ENCODE measurements at regions not wholly inside any gene's neighbourhood (a gene's known extent, or its start where the extent isn't known, plus 50 kb on each side); places are given as distances from the start of the nearest gene placed in this dataset.
A peak's percentile ranks its signal among the peaks of the same experiment; 100 is the strongest.

DNA sequence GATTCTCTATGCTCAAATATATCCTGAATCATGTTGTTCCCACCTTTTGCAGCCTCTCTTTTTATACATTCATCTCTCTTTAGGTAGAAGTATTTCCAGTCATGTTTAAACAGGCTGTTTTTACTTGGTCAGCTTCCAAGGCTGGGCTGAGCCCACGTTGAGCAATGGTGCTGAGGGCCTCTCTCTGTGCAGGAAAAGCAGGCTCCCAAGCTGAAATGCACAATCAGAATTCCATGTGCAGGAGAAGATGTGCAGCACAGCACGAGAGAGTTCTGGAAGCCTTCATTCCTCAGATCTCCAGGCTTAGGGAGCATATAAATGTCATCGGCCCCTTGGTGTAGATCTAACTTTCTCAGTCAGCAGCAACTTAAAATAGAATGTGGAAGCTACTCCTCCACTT lies 588.5 kb downstream of the TNS3 start:
- H3K9me3 ChIP-seq (ENCODE audit: low read length), result no peaks in the 10 kb centered on the region

DNA sequence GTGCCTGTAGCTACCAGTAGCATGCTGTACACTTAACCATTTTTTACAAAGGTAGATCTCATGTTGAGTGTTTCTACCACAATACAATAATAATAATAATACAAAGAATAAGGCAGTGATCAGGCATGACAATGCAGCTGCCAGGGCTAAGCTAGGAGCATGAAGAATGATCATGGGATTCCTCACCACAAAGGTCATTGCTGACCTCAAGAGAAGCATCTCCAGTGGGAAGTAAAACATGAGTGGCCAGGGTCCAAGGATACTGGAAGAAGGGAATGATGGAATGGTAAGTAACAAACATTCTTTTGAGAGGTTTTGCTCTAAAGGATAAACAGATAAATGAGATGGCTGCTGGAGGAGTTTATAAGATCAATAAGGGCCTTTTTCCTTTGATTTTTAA lies 591.1 kb downstream of the TNS3 start:
- H3K4me3 ChIP-seq (ENCODE audit: low read length), result no peak overlapping the region
- H3K36me3 ChIP-seq (ENCODE audit: insufficient read depth, low read length), result no peaks in the 10 kb centered on the region
- H3K27me3 ChIP-seq (ENCODE audit: insufficient read depth, low read length), result no peaks in the 10 kb centered on the region
- H3K9me3 ChIP-seq (ENCODE audit: low read length), result no peaks in the 10 kb centered on the region
- no peak overlapping the region for H2AFZ ChIP-seq (ENCODE audit: low read depth, low read length)
- H3K4me1 ChIP-seq (ENCODE audit: insufficient read depth, low read length), result no peaks in the 10 kb centered on the region

More for the DNA sequence above, 588.5 kb downstream of the TNS3 start:
- H2AFZ ChIP-seq (ENCODE audit: low read depth, low read length), result no peak overlapping the region
- H3K4me3 ChIP-seq (ENCODE audit: low read length), result no peak overlapping the region
- no peaks in the 10 kb centered on the region for H3K36me3 ChIP-seq (ENCODE audit: insufficient read depth, low read length)
- no peaks in the 10 kb centered on the region for H3K27me3 ChIP-seq (ENCODE audit: insufficient read depth, low read length)
- no peaks in the 10 kb centered on the region for H3K4me1 ChIP-seq (ENCODE audit: insufficient read depth, low read length)

DNA sequence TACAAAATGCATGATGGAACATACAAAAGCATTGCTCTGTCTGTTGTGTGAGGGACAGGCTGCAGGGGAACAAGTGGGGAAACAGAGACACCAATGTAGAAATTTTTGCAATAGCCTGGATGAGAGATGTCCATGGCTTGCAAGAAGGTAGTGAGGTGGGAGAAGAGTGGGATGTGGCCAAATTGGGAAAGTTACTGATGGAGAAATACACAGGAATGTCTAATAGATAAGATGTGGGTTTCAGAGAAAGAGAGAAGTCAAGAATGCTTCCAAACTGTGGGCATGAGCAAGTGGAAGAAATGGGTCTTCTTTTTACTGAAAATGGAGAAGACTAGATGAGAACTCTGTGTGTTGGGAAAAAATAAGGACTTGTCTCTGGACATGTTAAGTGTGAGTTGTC lies 592.7 kb downstream of the TNS3 start:
- Histone ChIP-seq H2AFZ (ENCODE audit: low read depth, low read length) (no peak overlapping the region), H3K27me3 (ENCODE audit: insufficient read depth, low read length) (no peaks in the 10 kb centered on the region), H3K4me3 (ENCODE audit: low read length) (no peak overlapping the region), H3K4me1 (ENCODE audit: insufficient read depth, low read length) (no peaks in the 10 kb centered on the region), H3K36me3 (ENCODE audit: insufficient read depth, low read length) (no peaks in the 10 kb centered on the region), H3K9me3 (ENCODE audit: low read length) (no peaks in the 10 kb centered on the region)

DNA sequence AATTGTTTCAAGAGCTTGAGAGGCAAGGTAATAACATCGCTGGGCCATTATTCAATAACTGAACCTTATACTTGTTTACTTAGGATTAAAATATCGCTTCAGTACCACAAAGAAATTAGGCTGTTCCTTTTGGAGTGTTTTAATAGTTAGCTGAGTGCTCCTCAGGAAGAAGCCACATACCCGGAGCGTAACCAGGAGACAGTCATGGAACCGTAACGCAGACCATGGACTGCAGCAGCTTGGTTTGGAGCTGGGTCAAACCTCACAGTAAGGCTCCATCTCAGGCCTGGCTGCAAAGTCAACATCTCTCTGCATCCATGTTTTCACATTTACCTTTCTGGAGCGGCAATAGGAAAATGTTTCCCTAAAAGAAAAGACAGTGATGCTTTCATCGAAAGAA lies 599.0 kb downstream of the TNS3 start:
- Histone ChIP-seq H3K27me3 (ENCODE audit: insufficient read depth, low read length) (no peaks in the 10 kb centered on the region), H3K4me3 (ENCODE audit: low read length) (no peak overlapping the region), H3K36me3 (ENCODE audit: insufficient read depth, low read length) (no peaks in the 10 kb centered on the region), H3K4me1 (ENCODE audit: insufficient read depth, low read length) (peaks cover 18% of the 10 kb centered on the region), H3K9me3 (ENCODE audit: low read length) (no peaks in the 10 kb centered on the region), H2AFZ (ENCODE audit: low read depth, low read length) (peak overlapping the region; percentile 69)

DNA sequence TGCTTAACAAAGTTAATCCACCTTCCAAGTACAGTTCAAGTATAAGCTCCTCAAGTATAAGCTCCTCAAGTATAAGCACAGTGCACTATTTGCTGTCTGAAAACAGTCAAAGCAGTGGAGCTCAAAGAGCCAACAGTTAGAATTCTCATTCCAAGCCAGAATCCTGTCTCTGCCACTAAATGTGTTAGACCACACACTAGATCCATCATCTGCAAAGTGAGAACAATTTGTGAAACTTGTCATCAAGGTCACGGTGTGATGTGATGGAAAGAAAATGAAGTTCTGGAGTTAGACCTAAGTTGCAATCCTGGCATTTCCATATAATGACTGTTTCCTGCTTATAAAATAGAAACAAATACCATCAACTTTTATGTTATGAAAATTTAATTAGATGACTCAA lies 602.5 kb downstream of the TNS3 start:
- Histone ChIP-seq H3K27me3 (ENCODE audit: insufficient read depth, low read length) (no peaks in the 10 kb centered on the region), H3K36me3 (ENCODE audit: insufficient read depth, low read length) (no peaks in the 10 kb centered on the region), H3K4me3 (ENCODE audit: low read length) (no peak overlapping the region), H3K9me3 (ENCODE audit: low read length) (no peaks in the 10 kb centered on the region), H2AFZ (ENCODE audit: low read depth, low read length) (no peak overlapping the region), H3K4me1 (ENCODE audit: insufficient read depth, low read length) (peaks cover 18% of the 10 kb centered on the region)

DNA sequence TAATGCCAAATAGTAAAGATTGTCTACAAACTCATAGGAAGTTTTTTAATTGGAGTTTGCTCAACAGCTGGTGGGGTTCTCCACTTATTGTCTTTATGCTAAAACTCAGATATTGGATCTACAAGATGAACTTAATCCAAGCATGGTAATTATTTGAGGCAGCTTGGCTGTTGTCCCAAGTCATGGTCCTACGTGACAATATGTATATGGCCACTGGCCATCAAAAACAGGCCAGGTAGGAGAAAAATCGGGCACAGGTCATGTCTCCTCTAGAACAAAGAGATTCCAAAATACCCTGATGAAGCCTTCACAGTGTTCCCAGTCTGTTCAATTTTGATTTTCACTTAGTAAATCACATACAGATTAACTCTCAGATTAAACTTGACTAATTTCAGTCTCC lies 606.4 kb downstream of the TNS3 start:
- H3K4me1 ChIP-seq (ENCODE audit: insufficient read depth, low read length), result no peaks in the 10 kb centered on the region
- H3K27me3 ChIP-seq (ENCODE audit: insufficient read depth, low read length), result no peaks in the 10 kb centered on the region
- H3K36me3 ChIP-seq (ENCODE audit: insufficient read depth, low read length), result no peaks in the 10 kb centered on the region
- no peak overlapping the region for H3K4me3 ChIP-seq (ENCODE audit: low read length)
- H3K9me3 ChIP-seq (ENCODE audit: low read length), result no peaks in the 10 kb centered on the region
- no peak overlapping the region for H2AFZ ChIP-seq (ENCODE audit: low read depth, low read length)

DNA sequence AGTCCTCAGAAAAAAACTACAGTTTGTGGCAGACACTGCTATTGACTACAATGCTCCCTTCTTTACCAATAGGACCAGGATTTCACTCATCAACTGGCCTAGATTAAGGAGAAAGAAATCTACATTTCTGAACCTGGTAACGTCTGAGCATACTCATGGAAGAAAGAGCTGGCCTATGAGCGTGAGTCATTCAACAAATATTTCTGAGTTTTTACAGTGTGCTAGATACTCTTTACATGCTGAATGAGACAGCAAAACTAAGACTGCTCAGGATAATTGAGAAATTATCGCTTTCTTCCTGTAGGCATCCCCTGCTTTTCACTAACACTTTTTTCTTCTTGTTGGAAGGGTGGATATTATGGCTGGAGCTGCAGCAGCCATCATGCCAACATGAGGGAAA lies 609.7 kb downstream of the TNS3 start:
- Histone ChIP-seq H3K36me3 (ENCODE audit: insufficient read depth, low read length) (no peaks in the 10 kb centered on the region), H3K9me3 (ENCODE audit: low read length) (no peaks in the 10 kb centered on the region), H3K4me3 (ENCODE audit: low read length) (no peak overlapping the region), H3K4me1 (ENCODE audit: insufficient read depth, low read length) (peaks cover 4% of the 10 kb centered on the region), H3K27me3 (ENCODE audit: insufficient read depth, low read length) (no peaks in the 10 kb centered on the region), H2AFZ (ENCODE audit: low read depth, low read length) (no peak overlapping the region)

DNA sequence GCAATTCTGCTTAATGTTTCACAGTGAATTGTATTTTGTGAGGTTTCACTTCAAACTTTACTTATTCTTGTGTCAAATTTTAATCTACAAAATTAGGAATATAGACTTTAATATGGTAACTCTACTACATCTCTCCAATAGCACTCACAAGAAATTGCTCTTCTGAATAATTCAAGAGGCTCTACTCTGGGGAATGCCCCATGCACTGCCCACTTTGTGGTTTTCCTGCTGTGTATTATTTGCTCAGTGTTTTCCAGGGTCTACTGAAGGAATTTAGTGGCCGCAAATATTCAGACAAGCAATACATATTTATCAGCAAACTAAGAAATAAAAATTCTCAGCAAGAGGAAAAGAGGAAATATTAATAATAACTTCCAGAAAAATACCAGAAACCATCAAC lies 611.4 kb downstream of the TNS3 start:
- Histone ChIP-seq H3K9me3 (ENCODE audit: low read length) (no peaks in the 10 kb centered on the region), H3K36me3 (ENCODE audit: insufficient read depth, low read length) (no peaks in the 10 kb centered on the region), H3K27me3 (ENCODE audit: insufficient read depth, low read length) (no peaks in the 10 kb centered on the region), H3K4me1 (ENCODE audit: insufficient read depth, low read length) (peaks cover 4% of the 10 kb centered on the region), H2AFZ (ENCODE audit: low read depth, low read length) (no peak overlapping the region), H3K4me3 (ENCODE audit: low read length) (no peak overlapping the region)

DNA sequence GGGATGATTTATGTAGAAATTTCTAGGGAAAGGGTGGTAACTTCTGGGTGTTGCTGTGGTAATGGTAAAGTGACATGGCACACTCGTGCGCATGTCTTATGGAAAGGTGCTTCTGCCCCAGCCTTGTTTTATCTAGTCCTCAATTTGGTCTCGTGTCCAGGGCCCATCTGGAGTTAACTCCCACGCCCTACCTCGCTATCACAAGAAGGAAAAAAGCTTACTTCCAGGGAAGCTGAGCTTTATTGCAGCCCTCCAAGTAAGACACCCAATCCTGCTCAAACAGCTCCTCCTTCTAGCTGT lies 611.8 kb downstream of the TNS3 start:
- peaks cover 4% of the 10 kb centered on the region for H3K4me1 ChIP-seq (ENCODE audit: insufficient read depth, low read length)
- H2AFZ ChIP-seq (ENCODE audit: low read depth, low read length), result no peak overlapping the region
- H3K27me3 ChIP-seq (ENCODE audit: insufficient read depth, low read length), result no peaks in the 10 kb centered on the region
- H3K36me3 ChIP-seq (ENCODE audit: insufficient read depth, low read length), result no peaks in the 10 kb centered on the region
- H3K9me3 ChIP-seq (ENCODE audit: low read length), result no peaks in the 10 kb centered on the region
- no peak overlapping the region for H3K4me3 ChIP-seq (ENCODE audit: low read length)

DNA sequence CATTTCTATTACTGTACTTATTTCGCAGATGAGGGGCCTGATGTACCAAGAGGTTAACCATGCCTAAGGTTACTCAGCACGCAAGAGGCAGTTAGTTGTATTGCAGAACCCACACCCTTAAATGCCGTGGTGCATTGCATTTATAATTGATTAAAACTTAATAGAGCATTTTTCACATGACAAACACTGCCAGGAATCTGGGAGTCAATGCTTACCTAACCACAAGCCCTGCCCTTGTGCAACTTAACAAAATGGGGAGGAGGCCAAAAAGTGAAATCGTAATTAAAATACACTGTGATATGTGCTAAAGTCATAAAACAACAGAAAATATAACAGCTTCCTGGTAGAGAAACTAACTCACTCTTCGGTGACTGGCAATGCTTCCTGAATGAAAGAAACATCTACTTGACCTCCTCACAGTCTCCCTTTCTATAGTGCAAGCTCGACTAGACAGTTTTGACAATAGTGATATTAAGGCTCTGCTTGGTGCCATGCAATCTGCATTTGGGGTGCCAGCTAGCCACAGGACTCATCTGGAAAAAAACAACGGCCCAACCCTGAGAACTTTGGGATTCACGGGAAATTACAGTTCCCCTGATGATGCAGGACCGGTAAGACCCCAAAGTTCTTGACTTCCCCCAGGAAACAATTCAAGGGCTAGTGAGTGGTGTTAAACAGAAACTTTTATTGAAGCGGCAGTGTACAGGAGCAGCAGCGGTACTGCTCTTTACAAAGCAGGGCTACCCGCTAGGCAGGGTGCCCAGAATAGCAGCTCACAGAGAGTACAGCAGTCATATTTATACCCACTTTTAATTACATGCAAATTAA lies 612.4 kb downstream of the TNS3 start:
- Histone ChIP-seq H2AFZ (ENCODE audit: low read depth, low read length) (no peak overlapping the region), H3K27me3 (ENCODE audit: insufficient read depth, low read length) (no peaks in the 10 kb centered on the region), H3K4me1 (ENCODE audit: insufficient read depth, low read length) (peaks cover 4% of the 10 kb centered on the region), H3K9me3 (ENCODE audit: low read length) (no peaks in the 10 kb centered on the region), H3K4me3 (ENCODE audit: low read length) (no peak overlapping the region), H3K36me3 (ENCODE audit: insufficient read depth, low read length) (no peaks in the 10 kb centered on the region)

DNA sequence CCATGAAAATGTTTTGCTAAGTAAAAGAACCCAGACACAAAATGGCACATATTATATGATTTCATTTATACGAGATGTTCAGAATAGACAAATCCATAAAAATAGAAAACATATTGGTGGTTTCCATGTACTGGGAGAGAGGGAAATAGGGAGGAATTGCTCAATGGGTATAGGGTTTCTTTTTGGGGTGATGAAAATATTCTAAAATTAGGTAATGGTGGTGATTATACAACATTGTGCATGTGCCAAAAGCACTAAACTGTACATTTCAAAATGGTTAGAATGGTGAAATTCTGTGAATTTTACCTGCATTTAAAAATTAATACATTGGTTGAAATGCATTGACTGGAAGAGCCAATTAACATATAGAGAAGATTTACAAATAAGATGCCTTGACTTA lies 613.9 kb downstream of the TNS3 start:
- Histone ChIP-seq H3K9me3 (ENCODE audit: low read length) (no peaks in the 10 kb centered on the region), H3K4me3 (ENCODE audit: low read length) (no peak overlapping the region), H2AFZ (ENCODE audit: low read depth, low read length) (no peak overlapping the region), H3K4me1 (ENCODE audit: insufficient read depth, low read length) (peaks cover 4% of the 10 kb centered on the region), H3K36me3 (ENCODE audit: insufficient read depth, low read length) (no peaks in the 10 kb centered on the region), H3K27me3 (ENCODE audit: insufficient read depth, low read length) (no peaks in the 10 kb centered on the region)

DNA sequence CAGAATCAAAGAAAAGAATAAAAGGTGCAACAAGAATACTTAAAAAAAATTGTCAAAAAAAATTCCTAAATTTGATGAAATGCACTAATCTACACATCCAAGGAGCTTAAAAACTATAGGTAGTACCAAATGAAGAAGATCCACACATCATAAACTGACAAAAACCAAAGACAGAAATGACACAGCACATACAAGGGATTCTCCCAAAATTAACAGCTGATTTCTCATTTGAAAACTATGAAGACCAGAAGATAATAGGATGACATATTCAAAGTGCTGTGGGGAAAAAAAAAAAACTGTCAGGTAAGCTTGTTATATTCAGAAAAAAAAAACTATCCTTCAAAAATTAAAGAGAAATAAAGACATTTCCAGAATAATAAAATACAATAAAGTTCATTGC lies 618.2 kb downstream of the TNS3 start:
- no peak overlapping the region for H2AFZ ChIP-seq (ENCODE audit: low read depth, low read length)
- H3K4me1 ChIP-seq (ENCODE audit: insufficient read depth, low read length), result no peaks in the 10 kb centered on the region
- H3K27me3 ChIP-seq (ENCODE audit: insufficient read depth, low read length), result no peaks in the 10 kb centered on the region
- no peak overlapping the region for H3K4me3 ChIP-seq (ENCODE audit: low read length)
- no peaks in the 10 kb centered on the region for H3K9me3 ChIP-seq (ENCODE audit: low read length)
- H3K36me3 ChIP-seq (ENCODE audit: insufficient read depth, low read length), result no peaks in the 10 kb centered on the region

DNA sequence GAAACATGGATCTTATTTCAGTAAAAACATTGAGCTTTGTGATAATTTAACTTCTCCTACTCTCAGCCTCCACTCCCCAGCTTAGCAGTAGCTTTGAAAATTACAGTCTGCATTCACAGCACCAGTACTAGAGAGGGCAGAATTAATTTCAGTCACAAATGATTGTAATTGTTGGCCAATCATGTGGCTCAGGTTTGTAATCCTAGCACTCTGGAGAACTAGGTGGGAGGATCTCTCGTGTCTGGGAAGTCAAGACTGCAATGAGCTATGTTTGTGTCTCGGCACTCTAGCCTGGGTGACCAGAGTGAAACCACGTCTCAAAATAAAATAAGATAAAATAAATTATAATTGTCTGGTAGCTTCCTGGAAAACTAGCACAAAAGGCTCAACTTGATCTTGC lies 620.9 kb downstream of the TNS3 start:
- Histone ChIP-seq H3K4me3 (ENCODE audit: low read length) (no peak overlapping the region), H2AFZ (ENCODE audit: low read depth, low read length) (no peak overlapping the region), H3K4me1 (ENCODE audit: insufficient read depth, low read length) (no peaks in the 10 kb centered on the region), H3K27me3 (ENCODE audit: insufficient read depth, low read length) (no peaks in the 10 kb centered on the region), H3K36me3 (ENCODE audit: insufficient read depth, low read length) (no peaks in the 10 kb centered on the region), H3K9me3 (ENCODE audit: low read length) (no peaks in the 10 kb centered on the region)

DNA sequence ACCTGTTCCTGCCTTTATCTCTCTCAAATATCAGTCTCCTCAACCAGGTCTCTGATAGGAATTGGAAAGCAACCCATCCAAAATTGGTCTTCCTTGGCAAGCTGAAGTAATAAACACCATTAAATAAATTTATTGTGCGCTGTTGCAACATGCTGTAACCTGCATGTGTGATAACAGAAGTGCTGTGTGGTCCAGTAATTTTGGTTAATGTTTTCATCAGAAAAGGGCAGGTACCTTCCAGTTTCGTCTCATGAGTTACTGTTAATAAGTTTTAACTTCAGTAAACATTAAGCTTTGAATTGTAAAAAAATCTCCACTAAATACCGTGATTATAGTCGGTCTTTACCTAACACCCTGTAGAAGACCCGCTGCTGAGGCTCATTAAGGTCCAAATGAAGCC lies 624.7 kb downstream of the TNS3 start:
- H2AFZ ChIP-seq (ENCODE audit: low read depth, low read length), result no peak overlapping the region
- H3K36me3 ChIP-seq (ENCODE audit: insufficient read depth, low read length), result no peaks in the 10 kb centered on the region
- H3K4me1 ChIP-seq (ENCODE audit: insufficient read depth, low read length), result no peaks in the 10 kb centered on the region
- no peaks in the 10 kb centered on the region for H3K9me3 ChIP-seq (ENCODE audit: low read length)
- no peak overlapping the region for H3K4me3 ChIP-seq (ENCODE audit: low read length)
- H3K27me3 ChIP-seq (ENCODE audit: insufficient read depth, low read length), result no peaks in the 10 kb centered on the region

Data from neuron (in vitro differentiated cells).